Ishikawa (cell line): ENCODE measurements at regions not wholly inside any gene's neighbourhood (a gene's known extent, or its start where the extent isn't known, plus 50 kb on each side); places are given as distances from the start of the nearest gene placed in this dataset.

ENCODE experiments used
- CEBPB ChIP-seq: IDR thresholded peaks from 2 replicates; pipeline ENCODE4 v1.6.1; 2012
- CREB1 ChIP-seq: IDR thresholded peaks from 2 replicates; pipeline ENCODE4 v1.6.1; 2012; ENCODE audit warnings: low read depth
- EGR1 ChIP-seq: IDR thresholded peaks from 2 replicates; pipeline ENCODE4 v1.6.1; 2012
- EP300 ChIP-seq: IDR thresholded peaks from 2 replicates; pipeline ENCODE4 v1.6.1; 2012; ENCODE audit warnings: borderline replicate concordance
- FOXM1 ChIP-seq: IDR thresholded peaks from 2 replicates; pipeline ENCODE4 v1.6.1; 2012; ENCODE audit warnings: low read depth, borderline replicate concordance
- MAX ChIP-seq: IDR thresholded peaks from 2 replicates; pipeline ENCODE4 v1.6.1; 2012
- NFIC ChIP-seq: IDR thresholded peaks from 2 replicates; pipeline ENCODE4 v1.6.1; 2012
- RAD21 ChIP-seq: IDR thresholded peaks from 2 replicates; pipeline ENCODE4 v1.6.1; 2012; ENCODE audit warnings: low read depth
- REST ChIP-seq: IDR thresholded peaks from 2 replicates; pipeline ENCODE4 v1.6.1; 2012; ENCODE audit warnings: low read depth, mild to moderate bottlenecking
- TAF1 ChIP-seq: IDR thresholded peaks from 2 replicates; pipeline ENCODE4 v1.6.1; 2012; ENCODE audit warnings: low read depth, mild to moderate bottlenecking
- TCF12 ChIP-seq: IDR thresholded peaks from 2 replicates; pipeline ENCODE4 v1.6.1; 2012; ENCODE audit warnings: low read depth
- TEAD4 ChIP-seq: IDR thresholded peaks from 2 replicates; pipeline ENCODE4 v1.6.1; 2012
- USF1 ChIP-seq: IDR thresholded peaks from 2 replicates; pipeline ENCODE4 v1.6.1; 2012
- YY1 ChIP-seq: IDR thresholded peaks from 2 replicates; pipeline ENCODE4 v1.6.1; 2012; ENCODE audit warnings: low read depth
- ZBTB7A ChIP-seq: IDR thresholded peaks from 2 replicates; pipeline ENCODE4 v1.6.1; 2012; ENCODE audit warnings: low read depth

GRCh38 chr17:13372432-13372831, 229.3 kb downstream of the HS3ST3A1 start:
- TF ChIP-seq NFIC, result no peak
- TF ChIP-seq TAF1, result no peak
- TF ChIP-seq USF1, result no peak
- no peak for TF ChIP-seq EP300
- no peak for TF ChIP-seq CEBPB
- TF ChIP-seq ZBTB7A, result no peak
- TF ChIP-seq RAD21, result no peak
- TF ChIP-seq REST, result no peak
- TF ChIP-seq TCF12, result no peak
- no peak for TF ChIP-seq EGR1
- TF ChIP-seq YY1, result no peak
- TF ChIP-seq FOXM1, result no peak
- no peak for TF ChIP-seq TEAD4

- TF ChIP-seq TCF12 (no peak), USF1 (no peak), TAF1 (no peak), EP300 (no peak), EGR1 (no peak), REST (no peak), FOXM1 (no peak), CEBPB (no peak), CREB1 (no peak), MAX (no peak), YY1 (no peak)
Measured at GRCh38 chr17:13367154-13367553, 234.6 kb downstream of the HS3ST3A1 start.

- TF ChIP-seq CEBPB, result no peak
- no peak for TF ChIP-seq MAX
- TF ChIP-seq FOXM1, result no peak
- TF ChIP-seq TEAD4, result no peak
- no peak for TF ChIP-seq EGR1
Measured at GRCh38 chr17:13365331-13365730, 236.4 kb downstream of the HS3ST3A1 start.

GRCh38 chr17:13363771-13364170, 238.0 kb downstream of the HS3ST3A1 start:
- no peak for TF ChIP-seq EP300
- no peak for TF ChIP-seq EGR1
- TF ChIP-seq TCF12, result no peak
- TF ChIP-seq ZBTB7A, result no peak
- TF ChIP-seq NFIC, result no peak
- TF ChIP-seq USF1, result no peak
- TF ChIP-seq TAF1, result no peak
- no peak for TF ChIP-seq REST
- no peak for TF ChIP-seq MAX
- no peak for TF ChIP-seq FOXM1
- no peak for TF ChIP-seq TEAD4
- TF ChIP-seq CEBPB, result no peak
- no peak for TF ChIP-seq RAD21
- TF ChIP-seq CREB1, result no peak
- TF ChIP-seq YY1, result no peak
